Heart left ventricle (tissue), 16 donors: ENCODE measurements at regions not wholly inside any gene's neighbourhood (a gene's known extent, or its start where the extent isn't known, plus 50 kb on each side); places are given as distances from the start of the nearest gene placed in this dataset.

Source experiments
- ATAC-seq, 4 donors: fragments of 200-7000 bp; cut with Tn5 transposase; one replicate each; pipeline ENCODE4 v1.9.1; 2020 to 2022; ENCODE audit warnings: moderate library complexity in 4 of 4, mild to moderate bottlenecking in 3 of 4, moderate number of reproducible peaks in 1 of 4
- DNase-seq, 5 donors: peaks; one replicate each; pipeline ENCODE4 v3.0.0-alpha.2; 2020
- H3K27ac ChIP-seq, 12 donors: fragments of 200-600 bp; sonication (generic) in 4 of 12; one replicate each; pipeline versions ENCODE4 v1.5.0 to v1.8.0; 2016 to 2022; ENCODE audit warnings: mild to moderate bottlenecking in 2 of 12
- H3K27me3 ChIP-seq, 9 donors: fragments of 200-600 bp; sonication (generic) in 2 of 9; one replicate each; pipeline versions ENCODE4 v1.5.1 to v1.8.0; 2016 to 2022; ENCODE audit warnings: mild to moderate bottlenecking in 3 of 9
- H3K36me3 ChIP-seq, 9 donors: fragments of 200-600 bp; sonication (generic) in 2 of 9; one replicate each; pipeline versions ENCODE4 v1.5.0 to v1.8.0; 2018 to 2022; ENCODE audit warnings: mild to moderate bottlenecking in 2 of 9
- H3K4me1 ChIP-seq, 12 donors: fragments of 200-600 bp; sonication (generic) in 4 of 12; one replicate each; pipeline versions ENCODE4 v1.5.0 to v1.8.0; 2016 to 2022; ENCODE audit warnings: mild to moderate bottlenecking in 3 of 12
- H3K4me3 ChIP-seq, 12 donors: fragments of 200-600 bp; sonication (generic) in 4 of 12; one replicate each; pipeline versions ENCODE4 v1.5.0 to v1.8.0; 2017 to 2022; ENCODE audit warnings: mild to moderate bottlenecking in 9 of 12, moderate library complexity in 4 of 12
- H3K9me3 ChIP-seq, 12 donors: fragments of 200-600 bp; sonication (generic) in 4 of 12; one replicate each; pipeline versions ENCODE4 v1.5.0 to v1.8.0; 2016 to 2022; ENCODE audit warnings: mild to moderate bottlenecking in 1 of 12
- CTCF ChIP-seq, 12 donors: fragments of 200-600 bp; sonication (generic) in 4 of 12; IDR thresholded peaks; one replicate each; pipeline versions ENCODE4 v1.5.0 to v1.8.0; 2018 to 2022; ENCODE audit warnings: antibody characterized with exemption in 12 of 12, mild to moderate bottlenecking in 5 of 12
- POLR2A ChIP-seq, 2 donors: fragments of 450-650 bp; IDR thresholded peaks; one replicate each; pipeline ENCODE4 v1.6.1; 2017; ENCODE audit warnings: antibody characterized with exemption in 2 of 2, mild to moderate bottlenecking in 2 of 2, moderate library complexity in 2 of 2
- WGBS, 4 donors: extraction: QIAGEN DNeasy Blood & Tissue Kit in 2 of 4; methylation state at CpG; one replicate each; pipeline versions ENCODE4 v1.1.5 to v1.1.7; 2013 to 2018; 5-methylcytosine and 5-hydroxymethylcytosine counted together
- intact Hi-C, 10 donors: fragments of 100-400 bp; cut with DNase I; formaldehyde crosslinking; loops; one replicate each; pipeline versions ENCODE4 v1.11.1 to v1.14.2; 2022
- donor health status: ischemic (EF 13 %, LVEDD 7.1; RV severe dilation, severe dysfunction).
- donor health status: healthy with polysubstance abuse.
- donor health status: DM: no; HTN: yes; CAD: no.
- donor health status: DM: no; HTN: no; CAD: no.
- donor health status: ischemic (EF 25% LVEDD 6.9; RV normal size, moderate dysfunction).
- donor health status: ischemic (EF 25% LVEDD 5.7; RV mildly dilated, moderate dysfunction).
- donor health status: healthy.
- donor health status: DM: yes; HTN: yes; CAD: no.
- donor health status: ischemic (EF 35%, LVEDD 5.7; RV mildly dilated, moderate dysfunction).
- donor health status: nonischemic (EF 11% LVEDD 7.7; RV severe dilation, severe dysfunction).
- donor health status: DM: yes; HTN: yes; CAD: no.
- donor health status: PGD.
- donor health status: ischemic (EF 29% LVEDD 5.4; RV normal size, mild dysfunction).
- donor health status: nonischemic (EF 23%, LVEDD 6.1; RV moderate dilation, normal function).

DNA sequence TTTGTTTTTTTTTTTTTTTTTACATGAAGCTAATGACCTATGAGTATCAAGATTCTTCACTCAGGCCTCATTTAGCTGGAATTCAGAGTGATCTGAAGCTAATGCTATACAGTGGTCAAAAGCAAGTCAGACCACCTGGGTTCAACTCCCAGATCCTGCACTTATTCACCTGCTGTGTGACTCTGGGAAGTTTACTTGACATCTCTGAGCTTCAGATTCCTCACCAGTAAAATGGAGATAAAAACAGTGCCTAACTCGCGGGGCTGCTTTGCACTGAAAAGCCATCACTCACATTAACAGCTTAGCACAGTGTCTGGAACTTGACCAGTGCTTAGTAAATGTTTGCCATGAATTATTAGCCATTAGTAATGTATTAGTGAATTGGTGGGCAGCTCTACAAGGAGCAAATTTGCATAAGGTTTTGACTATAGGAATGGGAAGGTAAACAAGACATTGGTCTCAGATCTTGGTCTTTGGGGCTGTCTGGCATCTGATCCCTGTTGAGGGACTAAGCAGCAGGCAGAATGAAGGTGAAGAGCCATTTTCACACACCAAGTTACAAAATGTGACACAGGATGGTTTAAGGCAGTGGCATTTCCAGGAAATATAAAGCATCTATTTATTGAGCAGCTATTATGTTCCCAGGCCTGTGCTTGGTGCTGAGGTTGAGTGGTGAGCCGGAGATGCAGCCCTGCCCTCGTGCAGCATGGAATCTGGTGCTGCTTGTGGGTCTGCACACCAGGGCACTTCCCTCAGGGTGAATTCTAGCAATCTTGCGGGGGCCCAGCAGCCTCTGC is 291.3 kb downstream of the RRAGC start:
- peaks cover 0 to 3% (median 0%) of the 10 kb centered on the region in 12 donors for H3K4me1 ChIP-seq
- H3K4me3 ChIP-seq: no peak overlapping the region
- H3K27me3 ChIP-seq: peaks cover 0 to 60% (median 6%) of the 10 kb centered on the region in 9 donors
- ATAC-seq (no peak), DNase-seq (no peak)
- no peaks in the 10 kb centered on the region for H3K36me3 ChIP-seq
- no peak overlapping the region for H3K27ac ChIP-seq
- no peaks in the 10 kb centered on the region for H3K9me3 ChIP-seq
- intact Hi-C loops: no loop called here
- TF ChIP-seq POLR2A (IDR thresholded peaks at IDR 0.05) (no peak), CTCF (IDR thresholded peaks at IDR 0.05) (no peak)
- 85 to 90% (median 86%) methylated on average over 5 of the region's 5 CpGs for WGBS, 4 donors

DNA sequence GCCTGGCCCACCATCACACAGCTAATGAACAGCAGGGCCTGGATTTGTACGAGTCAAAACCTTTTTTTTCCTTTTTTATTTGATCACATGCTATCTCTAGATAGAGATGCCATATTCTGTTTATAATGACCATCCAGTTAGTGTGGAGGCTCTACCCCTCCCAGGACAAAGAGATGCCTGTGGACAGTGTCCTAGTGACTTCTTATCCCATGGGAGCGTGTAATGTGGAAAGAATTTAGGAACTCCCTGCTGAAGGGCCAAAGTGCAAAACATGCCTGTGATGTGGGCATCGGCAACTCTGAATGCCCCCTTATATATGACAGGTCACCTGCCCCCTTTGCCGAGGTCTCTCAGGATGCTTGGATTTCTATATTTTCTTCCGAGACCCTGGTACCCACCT is 292.2 kb downstream of the RRAGC start:
- Histone ChIP-seq H3K36me3 (no peaks in the 10 kb centered on the region), H3K27ac (no peak overlapping the region), H3K9me3 (no peaks in the 10 kb centered on the region), H3K4me3 (no peak overlapping the region), H3K4me1 (peaks cover 0 to 3% (median 0%) of the 10 kb centered on the region in 12 donors), H3K27me3 (peaks cover 0 to 68% (median 6%) of the 10 kb centered on the region in 9 donors)
- intact Hi-C loops: no loop called here
- 78 to 84% (median 80%) methylated on average over 5 of the region's 5 CpGs for WGBS, 4 donors
- DNase-seq (no peak), ATAC-seq (no peak)
- no peak for TF ChIP-seq CTCF (IDR thresholded peaks at IDR 0.05)
- TF ChIP-seq POLR2A (IDR thresholded peaks at IDR 0.05): no peak

DNA sequence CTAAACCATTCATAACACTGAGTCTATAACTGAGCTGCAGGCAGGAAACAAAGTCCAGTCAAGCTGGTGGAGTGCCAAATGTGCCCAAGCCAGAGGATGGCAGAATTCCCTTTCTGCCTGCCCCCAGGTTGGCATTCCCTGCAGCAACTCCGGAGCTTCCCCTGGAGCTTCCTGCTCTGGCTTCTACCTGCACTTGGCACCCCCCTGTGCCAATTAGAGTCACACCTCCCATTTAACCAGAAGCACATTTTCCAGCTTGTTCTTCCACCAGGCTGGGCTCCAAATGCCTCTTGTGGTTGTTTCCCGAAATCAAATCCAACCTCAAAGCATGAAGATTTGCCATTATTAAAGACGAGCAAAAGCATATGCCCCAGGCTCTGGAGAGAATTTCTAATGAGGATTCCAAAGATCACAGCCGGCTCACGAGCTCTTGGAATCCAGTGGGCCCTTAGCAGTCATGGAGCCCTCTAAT is 294.5 kb downstream of the RRAGC start:
- no peak overlapping the region for H3K4me3 ChIP-seq
- no peak for ATAC-seq
- no peak overlapping the region for H3K27ac ChIP-seq
- no peaks in the 10 kb centered on the region for H3K9me3 ChIP-seq
- intact Hi-C loops: no loop called here
- no peak for DNase-seq
- WGBS, 4 donors: 59 to 79% (median 63%) methylated on average over 5 of the region's 5 CpGs
- TF ChIP-seq CTCF (IDR thresholded peaks at IDR 0.05) (no peak), POLR2A (IDR thresholded peaks at IDR 0.05) (no peak)
- peaks cover 0 to 7% (median 0%) of the 10 kb centered on the region in 12 donors for H3K4me1 ChIP-seq
- H3K27me3 ChIP-seq: peaks cover 4 to 76% (median 9%) of the 10 kb centered on the region in 9 donors
- H3K36me3 ChIP-seq: no peaks in the 10 kb centered on the region

DNA sequence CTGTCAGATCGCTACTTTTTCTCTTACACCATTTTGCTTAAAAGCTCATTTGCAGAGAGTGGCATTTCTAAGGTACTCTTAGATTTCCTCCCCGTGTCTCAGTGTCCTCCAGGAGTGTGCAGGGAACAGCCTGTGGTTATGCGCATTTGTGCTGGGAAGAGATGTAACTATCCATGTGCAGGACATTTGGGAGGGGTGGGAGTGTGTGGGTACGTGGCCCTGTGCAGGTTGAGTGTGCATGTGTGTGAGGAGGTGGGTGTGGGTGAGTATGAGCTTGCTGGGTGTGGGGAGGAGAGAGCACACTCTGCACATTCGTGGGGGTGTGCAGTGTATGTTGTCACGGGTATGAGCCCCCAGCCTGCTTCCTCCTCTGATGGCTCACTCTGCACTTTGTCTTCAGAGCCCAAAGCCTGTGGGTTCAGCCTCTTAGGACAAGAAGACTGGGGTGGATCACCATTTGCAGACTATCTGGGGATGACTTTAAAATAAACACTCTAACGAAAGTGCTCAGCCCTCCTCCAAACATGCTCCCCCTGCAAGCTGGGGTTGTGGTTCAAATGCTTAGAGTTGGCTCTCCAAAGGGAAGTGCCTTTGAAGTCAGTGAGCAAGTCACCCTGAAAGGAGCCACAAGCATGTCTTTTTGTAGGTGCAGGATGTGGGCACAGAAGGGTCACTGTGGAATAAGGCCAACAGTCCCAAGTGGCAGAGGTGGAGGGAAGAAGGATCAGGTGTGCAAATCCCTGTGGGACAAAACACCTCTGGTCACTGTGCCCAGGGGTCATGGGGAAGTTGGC is 295.4 kb downstream of the RRAGC start:
- Histone ChIP-seq H3K4me3 (no peak overlapping the region), H3K9me3 (no peaks in the 10 kb centered on the region), H3K36me3 (no peaks in the 10 kb centered on the region), H3K27ac (no peak overlapping the region), H3K27me3 (peaks cover 4 to 75% (median 9%) of the 10 kb centered on the region in 9 donors), H3K4me1 (peaks cover 0 to 14% (median 0%) of the 10 kb centered on the region in 12 donors)
- intact Hi-C loops: no loop called here
- WGBS, 4 donors: 70 to 73% (median 73%) methylated on average over 7 of the region's 7 CpGs
- no peak for TF ChIP-seq CTCF (IDR thresholded peaks at IDR 0.05)
- TF ChIP-seq POLR2A (IDR thresholded peaks at IDR 0.05): no peak
- no peak for DNase-seq
- ATAC-seq: no peak
